ENCODE measurements at regions not wholly inside any gene's neighbourhood (a gene's known extent, or its start where the extent isn't known, plus 50 kb on each side); places are given as distances from the start of the nearest gene placed in this dataset.

- 76% methylated on average over 1 of the region's 1 CpG for WGBS
- Histone ChIP-seq H3K4me1 (ENCODE audit: control insufficient read depth, insufficient read depth, low read length) (peaks cover 7% of the 10 kb centered on the region), H3K27ac (ENCODE audit: low read length) (no peak overlapping the region), H3K27me3 (ENCODE audit: control insufficient read depth, insufficient read depth) (no peaks in the 10 kb centered on the region), H3K4me3 (ENCODE audit: low read length) (no peak overlapping the region), H3K9me3 (ENCODE audit: control insufficient read depth, low read length) (no peaks in the 10 kb centered on the region)
- DNase-seq, result no peak
- ATAC-seq, result no peak
- intact Hi-C loops (cut with DNase I), result loop anchor here in 3 of 4 donors (2.0 to 5.0 kb wide), 4 partner anchors 83 to 236 kb away; partner anchors contain the start of gene SMAD6 (in 1 of the 3)
Observed at GRCh38 chr15:66615846-66616245, 50.0 kb upstream of the LCTL start.

DNA sequence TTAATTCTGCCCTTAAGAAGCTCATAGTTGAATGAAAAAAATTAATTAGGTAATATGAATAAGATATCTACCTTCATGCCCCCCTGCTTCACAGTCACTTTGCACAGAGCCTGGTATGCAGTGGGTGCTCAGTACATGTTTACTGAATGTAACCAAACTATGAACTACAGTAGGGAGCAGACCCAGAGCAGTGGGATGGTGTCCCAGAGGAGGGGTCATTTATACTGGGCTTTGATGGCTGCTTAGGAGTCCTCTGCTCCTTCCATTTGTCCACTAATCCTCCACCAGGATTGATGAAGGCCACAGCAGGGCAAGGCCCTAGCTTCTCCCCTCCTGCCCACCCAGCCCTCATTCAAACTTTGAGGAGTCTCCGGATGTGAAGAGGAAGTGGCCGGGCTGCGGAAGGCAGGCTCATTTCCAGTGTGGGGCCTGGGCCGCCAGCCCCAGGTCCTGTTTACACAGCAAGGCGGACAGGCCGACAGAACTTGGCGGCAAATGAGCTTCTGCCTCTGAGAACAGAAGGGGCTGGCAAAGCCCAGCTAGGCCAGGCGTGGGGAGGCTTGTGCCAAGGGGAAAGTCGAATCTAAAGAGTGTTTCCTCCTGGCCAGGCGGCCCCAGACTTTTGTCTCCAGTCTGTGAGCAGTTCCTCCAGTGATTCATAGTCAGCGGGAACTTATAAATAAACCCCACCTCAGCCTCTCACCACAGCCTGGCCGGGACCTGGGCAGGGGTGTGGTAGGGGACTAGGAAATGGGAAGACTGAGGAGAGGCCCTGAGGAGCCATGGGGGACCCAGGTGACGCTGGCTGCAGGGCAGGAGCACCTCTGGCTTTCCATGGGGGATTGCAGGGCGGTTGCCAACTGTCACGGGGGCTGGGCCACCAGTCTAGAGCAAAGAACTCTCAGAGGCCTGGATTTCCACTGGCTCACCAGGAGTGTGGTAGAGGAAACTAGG lies 51.6 kb upstream of the LCTL start:
- whole genome bisulfite sequencing, result 27% methylated on average over 15 of the region's 15 CpGs
- intact Hi-C loops (cut with DNase I), result loop anchor here in 3 of 4 donors (2.0 to 5.0 kb wide), 4 partner anchors 81 to 235 kb away; partner anchors contain the start of gene SMAD6 (in 1 of the 3)
- H3K4me3 ChIP-seq (ENCODE audit: low read length), result no peak overlapping the region
- peak overlapping the region; percentile 87 for H3K27ac ChIP-seq (ENCODE audit: low read length)
- peak; percentile 80 to 91 for ATAC-seq
- peaks cover 12% of the 10 kb centered on the region for H3K4me1 ChIP-seq (ENCODE audit: control insufficient read depth, insufficient read depth, low read length)
- peak; percentile 93 to 95 (median 95) for DNase-seq
- no peaks in the 10 kb centered on the region for H3K9me3 ChIP-seq (ENCODE audit: control insufficient read depth, low read length)
- no peaks in the 10 kb centered on the region for H3K27me3 ChIP-seq (ENCODE audit: control insufficient read depth, insufficient read depth)

GRCh38 chr15:66619152-66619903 lies 53.5 kb upstream of the LCTL start:
- peak; percentile 53 for ATAC-seq
- H3K9me3 ChIP-seq (ENCODE audit: control insufficient read depth, low read length), result no peaks in the 10 kb centered on the region
- H3K4me1 ChIP-seq (ENCODE audit: control insufficient read depth, insufficient read depth, low read length), result peaks cover 8% of the 10 kb centered on the region
- H3K4me3 ChIP-seq (ENCODE audit: low read length), result no peak overlapping the region
- no peaks in the 10 kb centered on the region for H3K27me3 ChIP-seq (ENCODE audit: control insufficient read depth, insufficient read depth)
- 25% methylated on average over 17 of the region's 17 CpGs for WGBS
- peak overlapping the region; percentile 69 for H3K27ac ChIP-seq (ENCODE audit: low read length)
- intact Hi-C loops (cut with DNase I), result loop anchor here in 2 of 4 donors (5.0 kb wide), 3 partner anchors 83 to 233 kb away; partner anchors contain the start of gene SMAD6 (in 1 of the 2)
- DNase-seq, result peak; percentile 79 to 93 (median 93)

- intact Hi-C loops (cut with DNase I), result loop anchor here in 3 of 4 donors (2.0 to 5.0 kb wide), 3 partner anchors 37 to 78 kb away; no protein-coding TSS in a partner anchor
- WGBS, result 43% methylated on average over 3 of the region's 3 CpGs
- H3K27me3 ChIP-seq (ENCODE audit: control insufficient read depth, insufficient read depth), result no peaks in the 10 kb centered on the region
- H3K4me3 ChIP-seq (ENCODE audit: low read length), result no peak overlapping the region
- H3K27ac ChIP-seq (ENCODE audit: low read length), result peak overlapping the region; percentile 77
- peaks cover 8% of the 10 kb centered on the region for H3K4me1 ChIP-seq (ENCODE audit: control insufficient read depth, insufficient read depth, low read length)
- no peaks in the 10 kb centered on the region for H3K9me3 ChIP-seq (ENCODE audit: control insufficient read depth, low read length)
- ATAC-seq (no peak), DNase-seq (no peak)
Observed at GRCh38 chr15:66620341-66620740, 54.5 kb upstream of the LCTL start.

- H3K4me1 ChIP-seq (ENCODE audit: control insufficient read depth, insufficient read depth, low read length), result peaks cover 8% of the 10 kb centered on the region
- 81% methylated on average over 6 of the region's 6 CpGs for WGBS
- peak in 1 of 2 donors; percentile 2 for ATAC-seq
- no peaks in the 10 kb centered on the region for H3K27me3 ChIP-seq (ENCODE audit: control insufficient read depth, insufficient read depth)
- peak in 1 of 3 donors; percentile 52 for DNase-seq
- intact Hi-C loops (cut with DNase I), result loop anchor here in 3 of 4 donors (2.0 to 5.0 kb wide), 3 partner anchors 36 to 78 kb away; no protein-coding TSS in a partner anchor
- no peak overlapping the region for H3K4me3 ChIP-seq (ENCODE audit: low read length)
- H3K9me3 ChIP-seq (ENCODE audit: control insufficient read depth, low read length), result no peaks in the 10 kb centered on the region
- peak overlapping the region; percentile 77 for H3K27ac ChIP-seq (ENCODE audit: low read length)
Observed at GRCh38 chr15:66620744-66621344, 55.0 kb upstream of the LCTL start.

DNA sequence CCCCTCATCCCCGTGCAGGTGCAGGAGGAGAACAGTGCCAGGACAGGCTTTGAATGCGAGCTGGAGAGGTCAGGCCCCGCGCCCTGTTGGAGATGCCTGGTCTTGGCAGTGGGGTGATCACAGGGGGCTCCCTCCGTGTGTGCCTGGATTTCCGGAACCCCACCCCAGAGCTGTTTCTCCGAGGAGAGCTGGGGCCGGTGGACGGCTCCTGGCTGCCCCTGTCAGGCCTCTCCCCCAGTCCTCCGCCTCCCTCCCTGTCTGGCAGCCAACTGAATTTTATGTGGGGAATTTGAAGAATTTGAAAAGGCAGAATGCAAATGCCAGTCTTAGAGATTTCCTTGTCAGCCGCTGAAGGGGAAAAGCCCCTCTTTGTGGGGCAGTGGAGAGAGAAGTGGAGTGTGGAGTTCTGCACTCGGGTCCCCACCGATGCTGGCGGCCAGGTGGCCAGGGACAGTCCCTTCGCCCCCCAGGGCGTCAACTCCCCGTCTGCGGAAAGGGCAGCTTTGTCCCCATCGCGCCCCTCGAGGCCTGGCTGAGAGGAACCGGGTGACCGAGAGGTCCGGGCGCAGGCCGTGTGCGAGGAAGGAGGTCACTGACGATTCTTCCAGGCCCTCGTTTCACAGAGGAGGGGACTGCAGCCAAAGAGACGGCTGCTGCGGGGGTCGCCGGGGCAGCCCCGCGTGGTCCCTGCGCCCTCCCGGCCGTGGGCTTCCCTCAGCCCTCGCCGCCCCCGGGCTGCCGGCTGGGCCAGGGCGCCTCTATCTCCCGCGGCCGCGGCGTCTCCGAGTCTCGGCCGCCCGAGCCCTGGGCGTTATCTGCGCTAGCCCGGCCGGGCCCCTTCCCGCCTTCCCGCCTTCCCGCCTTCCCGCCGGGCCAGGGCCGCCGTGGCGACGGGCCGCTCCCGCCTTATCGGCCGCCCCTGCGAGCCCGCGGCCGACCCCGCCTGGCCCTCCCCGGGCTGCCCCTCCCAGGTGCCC lies 56.0 kb upstream of the LCTL start:
- Histone ChIP-seq H3K4me3 (ENCODE audit: low read length) (peak overlapping the region; percentile 30), H3K4me1 (ENCODE audit: control insufficient read depth, insufficient read depth, low read length) (peaks cover 8% of the 10 kb centered on the region), H3K9me3 (ENCODE audit: control insufficient read depth, low read length) (no peaks in the 10 kb centered on the region), H3K27ac (ENCODE audit: low read length) (peak overlapping the region; percentile 77), H3K27me3 (ENCODE audit: control insufficient read depth, insufficient read depth) (no peaks in the 10 kb centered on the region)
- intact Hi-C loops (cut with DNase I), result loop anchor here in 3 of 4 donors (2.0 to 5.0 kb wide), 3 partner anchors 36 to 77 kb away; no protein-coding TSS in a partner anchor
- peak; percentile 51 to 79 (median 76) for DNase-seq
- peak; percentile 21 to 42 for ATAC-seq
- 11% methylated on average over 75 of the region's 75 CpGs for WGBS

- intact Hi-C loops (cut with DNase I), result loop anchor here in 2 of 4 donors (5.0 kb wide), 2 partner anchors 35 to 75 kb away; no protein-coding TSS in a partner anchor
- H3K4me3 ChIP-seq (ENCODE audit: low read length), result peak overlapping the region; percentile 30
- peak overlapping the region; percentile 76 for H3K27ac ChIP-seq (ENCODE audit: low read length)
- H3K9me3 ChIP-seq (ENCODE audit: control insufficient read depth, low read length), result no peaks in the 10 kb centered on the region
- H3K4me1 ChIP-seq (ENCODE audit: control insufficient read depth, insufficient read depth, low read length), result peaks cover 8% of the 10 kb centered on the region
- DNase-seq, result no peak
- WGBS, result 29% methylated on average over 5 of the region's 5 CpGs
- H3K27me3 ChIP-seq (ENCODE audit: control insufficient read depth, insufficient read depth), result no peaks in the 10 kb centered on the region
- ATAC-seq, result no peak
Observed at GRCh38 chr15:66622591-66623022, 56.8 kb upstream of the LCTL start.

- intact Hi-C loops (cut with DNase I), result loop anchor here in 2 of 4 donors (5.0 kb wide), 2 partner anchors 33 to 73 kb away; no protein-coding TSS in a partner anchor
- Histone ChIP-seq H3K27ac (ENCODE audit: low read length) (no peak overlapping the region), H3K4me3 (ENCODE audit: low read length) (no peak overlapping the region), H3K4me1 (ENCODE audit: control insufficient read depth, insufficient read depth, low read length) (peaks cover 8% of the 10 kb centered on the region), H3K27me3 (ENCODE audit: control insufficient read depth, insufficient read depth) (no peaks in the 10 kb centered on the region), H3K9me3 (ENCODE audit: control insufficient read depth, low read length) (no peaks in the 10 kb centered on the region)
- no peak for ATAC-seq
- DNase-seq, result no peak
- 74% methylated on average over 6 of the region's 6 CpGs for WGBS
Observed at GRCh38 chr15:66623801-66624453, 58.1 kb upstream of the LCTL start.

DNA sequence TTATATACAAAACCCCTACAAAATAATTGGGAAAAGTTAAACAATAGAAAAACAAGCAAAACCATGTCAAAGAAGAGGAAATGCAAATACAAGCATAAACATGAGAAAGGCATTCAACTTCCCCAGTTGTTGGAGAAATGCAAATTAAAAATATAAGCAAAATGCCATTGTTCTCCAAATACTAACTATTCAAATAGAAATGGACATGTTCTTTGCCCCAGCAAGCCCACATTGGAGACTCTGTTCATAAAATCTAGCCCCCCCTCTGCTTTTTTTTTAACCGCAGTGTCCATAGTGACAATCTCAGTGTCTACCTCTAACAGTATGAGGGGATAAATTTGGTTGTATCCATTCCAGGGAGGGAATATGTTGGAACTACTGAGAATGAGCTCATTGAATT lies 59.7 kb upstream of the LCTL start:
- Histone ChIP-seq H3K27me3 (ENCODE audit: control insufficient read depth, insufficient read depth) (no peaks in the 10 kb centered on the region), H3K4me3 (ENCODE audit: low read length) (no peak overlapping the region), H3K9me3 (ENCODE audit: control insufficient read depth, low read length) (no peaks in the 10 kb centered on the region), H3K27ac (ENCODE audit: low read length) (no peak overlapping the region), H3K4me1 (ENCODE audit: control insufficient read depth, insufficient read depth, low read length) (peaks cover 16% of the 10 kb centered on the region)
- intact Hi-C loops (cut with DNase I), result no loop called here
- DNase-seq, result no peak
- ATAC-seq, result no peak
- WGBS, result 66% methylated on average over 1 of the region's 1 CpG
